ENCODE measurements at regions not wholly inside any gene's neighbourhood (a gene's known extent, or its start where the extent isn't known, plus 50 kb on each side); places are given as distances from the start of the nearest gene placed in this dataset.

DNA sequence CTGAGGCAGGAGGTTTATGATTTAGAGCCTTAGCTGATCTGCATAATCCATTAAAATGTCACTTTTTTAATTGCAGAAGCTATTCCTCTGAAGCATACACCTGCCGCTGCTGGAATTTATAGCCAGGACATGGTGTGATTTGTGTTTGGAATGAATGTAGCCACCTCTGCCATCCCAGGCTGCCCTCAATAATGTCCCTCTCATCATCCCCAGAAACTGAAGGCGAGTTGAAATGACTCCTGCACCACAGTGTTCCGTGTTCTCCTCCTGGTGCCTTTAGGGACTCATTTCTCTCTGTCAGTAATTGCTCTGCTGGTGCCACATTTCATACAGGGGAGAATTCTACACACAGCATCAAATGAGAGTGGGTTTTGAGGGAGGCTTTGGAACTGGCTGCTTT, 191.0 kb downstream of the C11orf91 start:
- no peak for TF ChIP-seq CTCF (IDR thresholded peaks at IDR 0.05)
- no peak for TF ChIP-seq POLR2A (IDR thresholded peaks at IDR 0.05)

Measured in testis (tissue), 2 donors.